GM23248 (cell line): ENCODE measurements at regions not wholly inside any gene's neighbourhood (a gene's known extent, or its start where the extent isn't known, plus 50 kb on each side); places are given as distances from the start of the nearest gene placed in this dataset.
"Not testable (repeated sequence)": the region's sequence is repeated elsewhere in the genome, so short reads cannot be mapped to it uniquely, and the experiment has no call there.

Experiments used
- DNase-seq: peaks from one replicate; pipeline ENCODE4 v3.0.0-alpha.2; 2015
- H2AFZ ChIP-seq: fragments of 200-600 bp; sonication (generic); 2 replicates; pipeline ENCODE4 v1.6.1; 2016; ENCODE audit warnings: antibody characterized with exemption
- H3F3A ChIP-seq: fragments of 200-600 bp; sonication (generic); 2 replicates; pipeline ENCODE4 v1.6.1; 2016; ENCODE audit warnings: mild to moderate bottlenecking, antibody characterized with exemption, mixed run types; ENCODE audit not compliant: insufficient read depth
- H3K27ac ChIP-seq: fragments of 200-600 bp; sonication (generic); 2 replicates; pipeline ENCODE4 v1.5.1; 2016; ENCODE audit warnings: mild to moderate bottlenecking
- H3K27me3 ChIP-seq: fragments of 200-600 bp; sonication (generic); replicated peaks from 2 replicates; pipeline ENCODE4 v1.6.1; 2016; ENCODE audit warnings: mild to moderate bottlenecking; ENCODE audit not compliant: insufficient read depth
- H3K36me3 ChIP-seq: fragments of 200-600 bp; sonication (generic); 2 replicates; pipeline ENCODE4 v1.6.1; 2016; ENCODE audit warnings: low read depth, mild to moderate bottlenecking
- H3K4me1 ChIP-seq: fragments of 200-600 bp; sonication (generic); 2 replicates; pipeline ENCODE4 v1.6.1; 2016; ENCODE audit warnings: mild to moderate bottlenecking; ENCODE audit not compliant: insufficient read depth
- H3K4me2 ChIP-seq: fragments of 200-600 bp; sonication (generic); one replicate; pipeline ENCODE4 v1.6.1; 2016; ENCODE audit warnings: mild to moderate bottlenecking; ENCODE audit not compliant: unreplicated experiment
- H3K4me3 ChIP-seq: fragments of 200-600 bp; sonication (generic); 2 replicates; pipeline ENCODE4 v1.5.1; 2016; ENCODE audit warnings: mild to moderate bottlenecking
- H3K79me2 ChIP-seq: fragments of 200-600 bp; sonication (generic); 2 replicates; pipeline ENCODE4 v1.6.1; 2016; ENCODE audit warnings: mild to moderate bottlenecking; ENCODE audit not compliant: insufficient read depth
- H3K9ac ChIP-seq: fragments of 200-600 bp; sonication (generic); 2 replicates; pipeline ENCODE4 v1.6.1; 2016; ENCODE audit warnings: mild to moderate bottlenecking
- H3K9me2 ChIP-seq: fragments of 200-600 bp; sonication (generic); 2 replicates; pipeline ENCODE4 v1.6.1; 2016; ENCODE audit warnings: mixed run types, mild to moderate bottlenecking, moderate library complexity; ENCODE audit not compliant: insufficient read depth
- H3K9me3 ChIP-seq: fragments of 200-600 bp; sonication (generic); one replicate; pipeline ENCODE4 v1.6.1; 2017; ENCODE audit warnings: low read depth
- H4K20me1 ChIP-seq: fragments of 200-600 bp; sonication (generic); 2 replicates; pipeline ENCODE4 v1.6.0; 2016; ENCODE audit not compliant: insufficient read depth
- EZH2 ChIP-seq: fragments of 200-600 bp; sonication (generic); IDR thresholded peaks from 2 replicates; pipeline ENCODE4 v1.6.1; 2018; ENCODE audit warnings: antibody characterized with exemption, mild to moderate bottlenecking; ENCODE audit not compliant: insufficient read depth, poor library complexity, severe bottlenecking
- EZH2phosphoT487 ChIP-seq: fragments of 200-600 bp; sonication (generic); IDR thresholded peaks from 2 replicates; pipeline ENCODE4 v1.6.1; 2018; ENCODE audit warnings: antibody characterized with exemption, moderate library complexity, mild to moderate bottlenecking, low read depth; ENCODE audit not compliant: insufficient read depth
- WGBS, 2 experiments: methylation state at CpG; one replicate each; pipeline ENCODE4 v1.1.6; 2015 to 2017; ENCODE audit warnings: low lambda C conversion rate in 2 of 2, low coverage in 1 of 2; ENCODE audit errors: missing lambda C conversion rate in 2 of 2; 5-methylcytosine and 5-hydroxymethylcytosine counted together
- in situ Hi-C: fragments of 300-500 bp; cut with MboI; formaldehyde crosslinking; loops from 2 replicates; pipeline ENCODE4 v1.15.0; 2020

DNA sequence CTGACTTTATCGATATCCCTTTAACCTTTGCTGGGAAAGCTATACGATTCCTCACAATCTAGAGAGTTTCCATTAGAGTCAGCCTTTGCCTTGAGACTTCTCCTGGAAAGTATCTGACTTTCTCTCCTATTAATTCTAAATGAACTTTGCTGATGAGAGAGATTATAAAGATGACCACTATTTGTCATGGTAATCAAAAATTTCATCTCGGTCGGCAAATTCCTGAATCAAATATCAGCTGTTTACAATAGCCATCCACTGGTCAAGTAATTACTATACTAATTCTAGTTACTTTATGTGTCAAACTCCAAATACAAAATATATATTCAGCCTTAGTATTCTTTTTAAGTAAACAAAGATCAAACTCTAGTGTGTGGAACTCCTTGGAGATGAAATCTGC, 164.4 kb upstream of the ITGA1 start:
- H3K9me3 ChIP-seq, result no peaks in the 10 kb centered on the region
- no peaks in the 10 kb centered on the region for H3K36me3 ChIP-seq
- no peak overlapping the region for H3K9ac ChIP-seq
- H3K4me1 ChIP-seq, result no peaks in the 10 kb centered on the region
- 8 to 10% methylated on average over 4 of the region's 4 CpGs for WGBS, 2 experiments
- no peaks in the 10 kb centered on the region for H3F3A ChIP-seq
- TF ChIP-seq EZH2, result no peak
- no peak for DNase-seq
- no peak overlapping the region for H3K4me2 ChIP-seq
- H3K79me2 ChIP-seq, result no peaks in the 10 kb centered on the region
- H3K27me3 ChIP-seq, result peaks cover 16% of the 10 kb centered on the region
- in situ Hi-C loops, result no loop called here
- no peak overlapping the region for H3K27ac ChIP-seq
- no peaks in the 10 kb centered on the region for H3K9me2 ChIP-seq
- H4K20me1 ChIP-seq, result no peaks in the 10 kb centered on the region
- no peak overlapping the region for H3K4me3 ChIP-seq
- no peak overlapping the region for H2AFZ ChIP-seq

GRCh38 chr5:52624291-52624690, 163.4 kb upstream of the ITGA1 start:
- Histone ChIP-seq H3K79me2 (no peaks in the 10 kb centered on the region), H3K4me1 (no peaks in the 10 kb centered on the region), H3K4me3 (no peak overlapping the region), H3K9me3 (no peaks in the 10 kb centered on the region), H3K27me3 (peaks cover 16% of the 10 kb centered on the region), H3K9ac (no peak overlapping the region), H4K20me1 (no peaks in the 10 kb centered on the region), H3F3A (no peaks in the 10 kb centered on the region), H3K4me2 (no peak overlapping the region), H3K9me2 (no peaks in the 10 kb centered on the region), H2AFZ (no peak overlapping the region), H3K27ac (no peak overlapping the region), H3K36me3 (no peaks in the 10 kb centered on the region)
- TF ChIP-seq EZH2, result no peak
- TF ChIP-seq EZH2phosphoT487, result no peak
- in situ Hi-C loops, result no loop called here
- WGBS, 2 experiments, result 14 to 18% methylated on average over 3 of the region's 3 CpGs
- no peak for DNase-seq

GRCh38 chr5:52626312-52626711, 161.4 kb upstream of the ITGA1 start:
- H3K4me2 ChIP-seq, result no peak overlapping the region
- TF ChIP-seq EZH2 (no peak), EZH2phosphoT487 (no peak)
- no peak overlapping the region for H3K4me3 ChIP-seq
- H3K9me3 ChIP-seq, result no peaks in the 10 kb centered on the region
- no peak for DNase-seq
- H3K79me2 ChIP-seq, result no peaks in the 10 kb centered on the region
- in situ Hi-C loops, result no loop called here
- no peaks in the 10 kb centered on the region for H3K4me1 ChIP-seq
- H3K27ac ChIP-seq, result no peak overlapping the region
- no peaks in the 10 kb centered on the region for H4K20me1 ChIP-seq
- no peak overlapping the region for H2AFZ ChIP-seq
- peaks cover 12% of the 10 kb centered on the region for H3K27me3 ChIP-seq
- 37 to 45% methylated on average over 3 of the region's 3 CpGs for WGBS, 2 experiments
- H3K36me3 ChIP-seq, result no peaks in the 10 kb centered on the region
- H3K9ac ChIP-seq, result no peak overlapping the region
- H3F3A ChIP-seq, result no peaks in the 10 kb centered on the region
- H3K9me2 ChIP-seq, result no peaks in the 10 kb centered on the region

GRCh38 chr5:52627740-52628139, 160.0 kb upstream of the ITGA1 start:
- Histone ChIP-seq H2AFZ (no peak overlapping the region), H3K9ac (no peak overlapping the region), H3K4me3 (no peak overlapping the region), H3F3A (no peaks in the 10 kb centered on the region), H3K9me2 (no peaks in the 10 kb centered on the region), H3K9me3 (no peaks in the 10 kb centered on the region), H3K36me3 (no peaks in the 10 kb centered on the region), H3K27me3 (peaks cover 4% of the 10 kb centered on the region; the same call in 1 of the 2 replicates), H4K20me1 (no peaks in the 10 kb centered on the region), H3K4me2 (no peak overlapping the region), H3K4me1 (no peaks in the 10 kb centered on the region), H3K27ac (no peak overlapping the region), H3K79me2 (no peaks in the 10 kb centered on the region)
- in situ Hi-C loops, result no loop called here
- WGBS, 2 experiments, result 4 to 24% methylated on average over 1 of the region's 1 CpG
- DNase-seq, result no peak
- TF ChIP-seq EZH2phosphoT487 (no peak), EZH2 (no peak)

DNA sequence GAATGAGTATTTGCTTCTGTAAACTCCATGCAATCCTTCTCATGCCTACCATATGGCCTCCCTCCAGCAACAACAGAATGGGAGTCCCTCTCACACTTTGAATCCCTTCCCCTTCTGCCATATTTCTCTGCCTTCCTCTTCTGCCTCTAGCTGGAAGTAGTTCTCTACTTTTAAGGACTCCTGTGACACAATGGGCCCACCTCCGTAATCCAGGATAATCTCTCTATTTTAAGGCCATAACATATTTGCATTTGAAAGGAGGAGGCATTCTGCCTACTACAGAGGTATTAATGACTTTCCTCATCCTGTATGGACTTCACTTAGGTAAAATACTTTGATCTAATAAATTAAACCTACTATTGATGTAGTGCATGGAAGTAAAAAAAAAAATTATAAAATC, 155.4 kb upstream of the ITGA1 start:
- DNase-seq, result no peak
- WGBS, 2 experiments, result 20 to 25% methylated on average over 1 of the region's 1 CpG
- no peak overlapping the region for H3K4me3 ChIP-seq

GRCh38 chr5:52634171-52634570, 153.5 kb upstream of the ITGA1 start:
- not testable (repeated sequence) for H3K27ac ChIP-seq

More for the DNA sequence above, 155.4 kb upstream of the ITGA1 start:
- Histone ChIP-seq H3K27ac (no peak overlapping the region), H3F3A (no peaks in the 10 kb centered on the region), H2AFZ (no peak overlapping the region), H3K4me2 (no peak overlapping the region), H3K9me3 (no peaks in the 10 kb centered on the region), H3K36me3 (no peaks in the 10 kb centered on the region), H4K20me1 (no peaks in the 10 kb centered on the region), H3K9me2 (no peaks in the 10 kb centered on the region), H3K9ac (no peak overlapping the region), H3K79me2 (no peaks in the 10 kb centered on the region), H3K27me3 (no peaks in the 10 kb centered on the region), H3K4me1 (no peaks in the 10 kb centered on the region)
- in situ Hi-C loops, result no loop called here
- no peak for TF ChIP-seq EZH2phosphoT487
- no peak for TF ChIP-seq EZH2

More at GRCh38 chr5:52634171-52634570, 153.5 kb upstream of the ITGA1 start:
- H3K9me3 ChIP-seq, H3K4me1 ChIP-seq, H3K9me2 ChIP-seq, H4K20me1 ChIP-seq, H2AFZ ChIP-seq, H3K4me2 ChIP-seq, DNase-seq, H3K27me3 ChIP-seq, H3K36me3 ChIP-seq, H3K79me2 ChIP-seq, H3F3A ChIP-seq, H3K9ac ChIP-seq, H3K4me3 ChIP-seq, in situ Hi-C loops: not testable (repeated sequence)
- WGBS, 2 experiments, result 41 to 48% methylated on average over 4 of the region's 4 CpGs
